Neural cell (in vitro differentiated cells): ENCODE measurements at regions not wholly inside any gene's neighbourhood (a gene's known extent, or its start where the extent isn't known, plus 50 kb on each side); places are given as distances from the start of the nearest gene placed in this dataset.

Experiments
- H2AFZ ChIP-seq: fragments of 200-600, 300-800 bp; sonication (generic), shearing (Covaris generic); 2 replicates; pipeline ENCODE4 v1.6.0; 2014; ENCODE audit warnings: low read depth, mild to moderate bottlenecking, antibody characterized with exemption, low read length, moderate library complexity
- H3F3A ChIP-seq: fragments of 200-600 bp; shearing (Covaris generic); 2 replicates; pipeline ENCODE4 v1.6.1; 2016; ENCODE audit warnings: mild to moderate bottlenecking, moderate library complexity, mixed read lengths, antibody characterized with exemption, low read length; ENCODE audit not compliant: insufficient read depth, poor library complexity, severe bottlenecking
- H3K27ac ChIP-seq: fragments of 200-600, 300-800 bp; sonication (generic), shearing (Covaris generic); 2 replicates; pipeline ENCODE4 v1.5.1; 2014; ENCODE audit warnings: mild to moderate bottlenecking, low read length, moderate library complexity
- H3K27me3 ChIP-seq: fragments of 300-800, 200-600 bp; sonication (generic), shearing (Covaris generic); 2 replicates; pipeline ENCODE4 v1.6.0; 2014; ENCODE audit warnings: mild to moderate bottlenecking, low read depth, low read length, moderate library complexity; ENCODE audit not compliant: insufficient read depth
- H3K36me3 ChIP-seq: fragments of 300-800, 200-600 bp; sonication (generic), shearing (Covaris generic); 2 replicates; pipeline ENCODE4 v1.5.1; 2014; ENCODE audit warnings: mild to moderate bottlenecking, antibody characterized with exemption, low read length, moderate library complexity; ENCODE audit not compliant: insufficient read depth
- H3K4me2 ChIP-seq: fragments of 300-800, 200-600 bp; sonication (generic), shearing (Covaris generic); 2 replicates; pipeline ENCODE4 v1.6.0; 2014; ENCODE audit warnings: mild to moderate bottlenecking, low read length
- H3K4me3 ChIP-seq: fragments of 300-800, 200-600 bp; sonication (generic), shearing (Covaris generic); 2 replicates; pipeline ENCODE4 v1.5.1; 2014; ENCODE audit warnings: mild to moderate bottlenecking, low read length, moderate library complexity
- H3K79me2 ChIP-seq: fragments of 200-600 bp; shearing (Covaris generic); replicated peaks from 2 replicates; pipeline ENCODE4 v1.6.0; 2014; ENCODE audit warnings: mild to moderate bottlenecking, low read length, moderate library complexity; ENCODE audit not compliant: insufficient read depth
- H3K9ac ChIP-seq: fragments of 300-800, 200-600 bp; sonication (generic), shearing (Covaris generic); 2 replicates; pipeline ENCODE4 v1.6.1; 2016; ENCODE audit warnings: mild to moderate bottlenecking, low read length, mixed read lengths
- H3K9me2 ChIP-seq: fragments of 200-600 bp; shearing (Covaris generic); 2 replicates; pipeline ENCODE4 v1.6.1; 2016; ENCODE audit warnings: mild to moderate bottlenecking, low read length, mixed read lengths; ENCODE audit not compliant: insufficient read depth
- H3K9me3 ChIP-seq: fragments of 200-600, 300-800 bp; sonication (generic), shearing (Covaris generic); 2 replicates; pipeline ENCODE4 v1.6.1; 2016; ENCODE audit warnings: mild to moderate bottlenecking, mixed run types, low read length, moderate library complexity, mixed read lengths
- H4K20me1 ChIP-seq: fragments of 200-600 bp; shearing (Covaris generic); 2 replicates; pipeline ENCODE4 v1.6.1; 2016; ENCODE audit warnings: mild to moderate bottlenecking, mixed run types; ENCODE audit not compliant: insufficient read depth
- EP300 ChIP-seq: fragments of 450-650 bp; conservative IDR thresholded peaks from 2 replicates; pipeline ENCODE4 v1.6.1; 2014; ENCODE audit warnings: antibody characterized with exemption, mild to moderate bottlenecking, moderate library complexity; ENCODE audit not compliant: poor library complexity, severe bottlenecking
- EZH2 ChIP-seq: fragments of 200-600, 300-800 bp; shearing (Covaris generic), sonication (generic); IDR thresholded peaks from 2 replicates; pipeline ENCODE4 v1.6.1; 2014; ENCODE audit warnings: antibody characterized with exemption, low read length, borderline replicate concordance, mild to moderate bottlenecking; ENCODE audit not compliant: insufficient read depth, poor library complexity, severe bottlenecking
- MXI1 ChIP-seq: fragments of 450-650 bp; conservative IDR thresholded peaks from 2 replicates; pipeline ENCODE4 v1.6.1; 2014; ENCODE audit warnings: antibody characterized with exemption, mild to moderate bottlenecking; ENCODE audit not compliant: poor library complexity, severe bottlenecking
- POLR2AphosphoS5 ChIP-seq: IDR thresholded peaks from 2 replicates; pipeline ENCODE4 v1.6.1; 2012
- RAD21 ChIP-seq: fragments of 450-650 bp; conservative IDR thresholded peaks from 2 replicates; pipeline ENCODE4 v1.6.1; 2014; ENCODE audit warnings: antibody characterized with exemption, mild to moderate bottlenecking, moderate library complexity
- SMC3 ChIP-seq: fragments of 450-650 bp; conservative IDR thresholded peaks from 2 replicates; pipeline ENCODE4 v1.6.1; 2014; ENCODE audit warnings: antibody characterized with exemption, mild to moderate bottlenecking, moderate library complexity; ENCODE audit not compliant: poor library complexity
- TAF1 ChIP-seq: IDR thresholded peaks from 2 replicates; pipeline ENCODE4 v1.6.1; 2012; ENCODE audit warnings: low read depth
- TF ChIP-seq, protein P1 (sequence below): fragments of 450-650 bp; IDR thresholded peaks from 2 replicates; pipeline ENCODE4 v1.5.1; 2014; ENCODE audit warnings: antibody characterized with exemption, mild to moderate bottlenecking, moderate library complexity; ENCODE audit not compliant: poor library complexity, severe bottlenecking
- TF ChIP-seq, protein P2 (sequence below): IDR thresholded peaks from 2 replicates; pipeline ENCODE4 v1.6.1; 2012; ENCODE audit warnings: borderline replicate concordance

DNA sequence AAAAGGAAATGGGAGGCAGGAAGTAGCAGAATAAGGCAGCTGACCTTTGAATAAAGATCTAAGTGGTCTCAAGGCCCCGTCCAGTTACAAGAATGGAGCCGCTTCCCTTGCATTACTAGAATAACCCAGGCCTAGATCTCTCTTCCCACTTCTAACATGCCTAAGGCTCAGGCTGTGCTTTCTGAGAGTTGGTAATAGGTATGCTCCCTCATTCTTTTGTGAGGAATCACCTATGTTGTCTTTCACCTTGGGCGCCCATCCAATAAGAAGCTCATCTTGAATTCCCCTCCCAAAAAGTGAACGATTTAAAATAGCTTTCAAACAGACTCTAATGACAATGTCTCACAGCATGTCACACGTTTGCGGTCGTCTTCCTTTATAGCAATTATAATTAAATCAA, 101.2 kb downstream of the KCNJ2 start:
- Histone ChIP-seq H3K4me3 (no peak overlapping the region), H3K27ac (no peak overlapping the region), H4K20me1 (no peaks in the 10 kb centered on the region), H3K79me2 (no peaks in the 10 kb centered on the region), H3F3A (no peaks in the 10 kb centered on the region), H3K9me3 (no peaks in the 10 kb centered on the region), H3K9ac (no peak overlapping the region), H3K27me3 (no peaks in the 10 kb centered on the region), H3K36me3 (no peaks in the 10 kb centered on the region), H3K9me2 (no peaks in the 10 kb centered on the region), H3K4me2 (no peak overlapping the region), H2AFZ (no peak overlapping the region)
- TF ChIP-seq RAD21, result no peak
- no peak for TF ChIP-seq POLR2AphosphoS5
- TF ChIP-seq, protein P1, sequence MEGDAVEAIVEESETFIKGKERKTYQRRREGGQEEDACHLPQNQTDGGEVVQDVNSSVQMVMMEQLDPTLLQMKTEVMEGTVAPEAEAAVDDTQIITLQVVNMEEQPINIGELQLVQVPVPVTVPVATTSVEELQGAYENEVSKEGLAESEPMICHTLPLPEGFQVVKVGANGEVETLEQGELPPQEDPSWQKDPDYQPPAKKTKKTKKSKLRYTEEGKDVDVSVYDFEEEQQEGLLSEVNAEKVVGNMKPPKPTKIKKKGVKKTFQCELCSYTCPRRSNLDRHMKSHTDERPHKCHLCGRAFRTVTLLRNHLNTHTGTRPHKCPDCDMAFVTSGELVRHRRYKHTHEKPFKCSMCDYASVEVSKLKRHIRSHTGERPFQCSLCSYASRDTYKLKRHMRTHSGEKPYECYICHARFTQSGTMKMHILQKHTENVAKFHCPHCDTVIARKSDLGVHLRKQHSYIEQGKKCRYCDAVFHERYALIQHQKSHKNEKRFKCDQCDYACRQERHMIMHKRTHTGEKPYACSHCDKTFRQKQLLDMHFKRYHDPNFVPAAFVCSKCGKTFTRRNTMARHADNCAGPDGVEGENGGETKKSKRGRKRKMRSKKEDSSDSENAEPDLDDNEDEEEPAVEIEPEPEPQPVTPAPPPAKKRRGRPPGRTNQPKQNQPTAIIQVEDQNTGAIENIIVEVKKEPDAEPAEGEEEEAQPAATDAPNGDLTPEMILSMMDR, result no peak
- TF ChIP-seq MXI1, result no peak
- no peak for TF ChIP-seq EZH2
- TF ChIP-seq SMC3, result no peak
- no peak for TF ChIP-seq TAF1
- no peak for TF ChIP-seq EP300
- TF ChIP-seq, protein P2, sequence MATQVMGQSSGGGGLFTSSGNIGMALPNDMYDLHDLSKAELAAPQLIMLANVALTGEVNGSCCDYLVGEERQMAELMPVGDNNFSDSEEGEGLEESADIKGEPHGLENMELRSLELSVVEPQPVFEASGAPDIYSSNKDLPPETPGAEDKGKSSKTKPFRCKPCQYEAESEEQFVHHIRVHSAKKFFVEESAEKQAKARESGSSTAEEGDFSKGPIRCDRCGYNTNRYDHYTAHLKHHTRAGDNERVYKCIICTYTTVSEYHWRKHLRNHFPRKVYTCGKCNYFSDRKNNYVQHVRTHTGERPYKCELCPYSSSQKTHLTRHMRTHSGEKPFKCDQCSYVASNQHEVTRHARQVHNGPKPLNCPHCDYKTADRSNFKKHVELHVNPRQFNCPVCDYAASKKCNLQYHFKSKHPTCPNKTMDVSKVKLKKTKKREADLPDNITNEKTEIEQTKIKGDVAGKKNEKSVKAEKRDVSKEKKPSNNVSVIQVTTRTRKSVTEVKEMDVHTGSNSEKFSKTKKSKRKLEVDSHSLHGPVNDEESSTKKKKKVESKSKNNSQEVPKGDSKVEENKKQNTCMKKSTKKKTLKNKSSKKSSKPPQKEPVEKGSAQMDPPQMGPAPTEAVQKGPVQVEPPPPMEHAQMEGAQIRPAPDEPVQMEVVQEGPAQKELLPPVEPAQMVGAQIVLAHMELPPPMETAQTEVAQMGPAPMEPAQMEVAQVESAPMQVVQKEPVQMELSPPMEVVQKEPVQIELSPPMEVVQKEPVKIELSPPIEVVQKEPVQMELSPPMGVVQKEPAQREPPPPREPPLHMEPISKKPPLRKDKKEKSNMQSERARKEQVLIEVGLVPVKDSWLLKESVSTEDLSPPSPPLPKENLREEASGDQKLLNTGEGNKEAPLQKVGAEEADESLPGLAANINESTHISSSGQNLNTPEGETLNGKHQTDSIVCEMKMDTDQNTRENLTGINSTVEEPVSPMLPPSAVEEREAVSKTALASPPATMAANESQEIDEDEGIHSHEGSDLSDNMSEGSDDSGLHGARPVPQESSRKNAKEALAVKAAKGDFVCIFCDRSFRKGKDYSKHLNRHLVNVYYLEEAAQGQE, result no peak

DNA sequence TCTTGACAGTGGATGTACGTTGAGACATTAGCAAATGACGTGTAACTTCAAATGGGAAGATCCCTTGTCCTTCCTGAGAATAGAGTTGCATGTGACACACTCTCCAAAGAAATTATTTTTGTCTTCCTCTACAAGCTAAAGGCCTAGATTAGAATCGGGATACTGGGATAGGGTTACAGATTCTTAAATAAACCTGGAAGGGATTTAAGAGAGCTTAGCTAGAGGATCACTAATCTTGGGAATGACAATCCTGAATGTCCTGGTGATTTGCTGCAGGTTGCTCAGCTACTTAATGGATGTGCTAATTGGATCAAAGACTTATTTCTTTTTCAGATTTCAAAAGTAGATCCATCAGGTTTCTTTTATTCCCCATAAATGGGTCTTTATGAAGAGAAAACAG, 101.9 kb downstream of the KCNJ2 start:
- Histone ChIP-seq H3K9ac (no peak overlapping the region), H2AFZ (no peak overlapping the region), H3K9me3 (no peaks in the 10 kb centered on the region), H3K4me3 (no peak overlapping the region), H3K4me2 (no peak overlapping the region), H3K27ac (no peak overlapping the region), H3K79me2 (no peaks in the 10 kb centered on the region), H3K9me2 (no peaks in the 10 kb centered on the region), H4K20me1 (no peaks in the 10 kb centered on the region), H3K27me3 (no peaks in the 10 kb centered on the region), H3F3A (no peaks in the 10 kb centered on the region), H3K36me3 (no peaks in the 10 kb centered on the region)
- no peak for TF ChIP-seq MXI1
- TF ChIP-seq, protein P1, result no peak
- no peak for TF ChIP-seq EZH2
- TF ChIP-seq TAF1, result no peak
- TF ChIP-seq, protein P2, result no peak
- TF ChIP-seq RAD21, result no peak
- TF ChIP-seq EP300, result no peak
- no peak for TF ChIP-seq POLR2AphosphoS5
- no peak for TF ChIP-seq SMC3
